ENCODE measurements at regions not wholly inside any gene's neighbourhood (a gene's known extent, or its start where the extent isn't known, plus 50 kb on each side); places are given as distances from the start of the nearest gene placed in this dataset.

DNA sequence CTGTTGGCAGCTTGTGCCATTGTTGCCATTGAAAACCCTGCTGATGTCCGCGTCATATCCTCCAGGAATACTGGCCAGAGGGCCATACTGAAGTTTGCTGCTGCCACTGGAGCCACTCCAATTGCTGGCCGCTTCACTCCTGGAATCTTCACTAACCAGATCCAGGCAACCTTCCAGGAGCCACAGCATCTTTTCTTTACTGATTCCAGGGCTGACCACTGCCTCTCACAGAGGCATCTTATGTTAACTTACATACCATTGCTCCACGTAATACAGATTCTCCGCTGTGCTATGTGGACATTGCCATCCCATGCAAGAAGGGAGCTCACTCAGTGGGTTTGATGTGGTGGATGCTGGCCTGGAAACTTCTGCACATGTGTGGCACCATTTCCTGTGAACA is 221.8 kb upstream of the FAM83B start:
- Histone ChIP-seq H3K4me1 (ENCODE audit: insufficient read depth) (no peaks in the 10 kb centered on the region), H3K4me3 (no peak overlapping the region), H3K27ac (ENCODE audit: low read depth) (no peak overlapping the region), H4K20me1 (replicated peaks; ENCODE audit: insufficient read depth) (no peaks in the 10 kb centered on the region), H2AFZ (no peak overlapping the region), H3F3A (replicated peaks; ENCODE audit: low read depth) (no peaks in the 10 kb centered on the region), H3K36me3 (ENCODE audit: insufficient read depth) (no peaks in the 10 kb centered on the region), H3K9me2 (ENCODE audit: insufficient read depth) (no peaks in the 10 kb centered on the region; the same call in 1 of the 2 replicates), H3K27me3 (ENCODE audit: insufficient read depth) (no peaks in the 10 kb centered on the region), H3K79me2 (replicated peaks; ENCODE audit: insufficient read depth) (no peaks in the 10 kb centered on the region), H3K4me2 (no peak overlapping the region)
- DNase-seq (ENCODE audit: low spot score) (no peak), ATAC-seq (no peak)
- Mint-ChIP-seq H3K4me3 (no peak overlapping the region), H3K36me3 (ENCODE audit: low read depth) (no peaks in the 10 kb centered on the region), H3K9me3 (no peaks in the 10 kb centered on the region), H3K27ac (no peak overlapping the region), H3K4me1 (no peaks in the 10 kb centered on the region), H3K27me3 (ENCODE audit: insufficient read depth, low read depth, poor library complexity) (peaks cover 3% of the 10 kb centered on the region)
- TF ChIP-seq STAT1 (IDR thresholded peaks at IDR 0.05; ENCODE audit: unreplicated experiment) (no peak), JUNB (IDR thresholded peaks at IDR 0.05; ENCODE audit: unreplicated experiment) (no peak), EZH2phosphoT487 (IDR thresholded peaks at IDR 0.05; ENCODE audit: unreplicated experiment) (no peak)
- TF ChIP-seq, protein P1, sequence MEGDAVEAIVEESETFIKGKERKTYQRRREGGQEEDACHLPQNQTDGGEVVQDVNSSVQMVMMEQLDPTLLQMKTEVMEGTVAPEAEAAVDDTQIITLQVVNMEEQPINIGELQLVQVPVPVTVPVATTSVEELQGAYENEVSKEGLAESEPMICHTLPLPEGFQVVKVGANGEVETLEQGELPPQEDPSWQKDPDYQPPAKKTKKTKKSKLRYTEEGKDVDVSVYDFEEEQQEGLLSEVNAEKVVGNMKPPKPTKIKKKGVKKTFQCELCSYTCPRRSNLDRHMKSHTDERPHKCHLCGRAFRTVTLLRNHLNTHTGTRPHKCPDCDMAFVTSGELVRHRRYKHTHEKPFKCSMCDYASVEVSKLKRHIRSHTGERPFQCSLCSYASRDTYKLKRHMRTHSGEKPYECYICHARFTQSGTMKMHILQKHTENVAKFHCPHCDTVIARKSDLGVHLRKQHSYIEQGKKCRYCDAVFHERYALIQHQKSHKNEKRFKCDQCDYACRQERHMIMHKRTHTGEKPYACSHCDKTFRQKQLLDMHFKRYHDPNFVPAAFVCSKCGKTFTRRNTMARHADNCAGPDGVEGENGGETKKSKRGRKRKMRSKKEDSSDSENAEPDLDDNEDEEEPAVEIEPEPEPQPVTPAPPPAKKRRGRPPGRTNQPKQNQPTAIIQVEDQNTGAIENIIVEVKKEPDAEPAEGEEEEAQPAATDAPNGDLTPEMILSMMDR (conservative IDR thresholded peaks at IDR 0.05; ENCODE audit: low read depth in 2 of 2): no peak
- TF ChIP-seq, protein P2, sequence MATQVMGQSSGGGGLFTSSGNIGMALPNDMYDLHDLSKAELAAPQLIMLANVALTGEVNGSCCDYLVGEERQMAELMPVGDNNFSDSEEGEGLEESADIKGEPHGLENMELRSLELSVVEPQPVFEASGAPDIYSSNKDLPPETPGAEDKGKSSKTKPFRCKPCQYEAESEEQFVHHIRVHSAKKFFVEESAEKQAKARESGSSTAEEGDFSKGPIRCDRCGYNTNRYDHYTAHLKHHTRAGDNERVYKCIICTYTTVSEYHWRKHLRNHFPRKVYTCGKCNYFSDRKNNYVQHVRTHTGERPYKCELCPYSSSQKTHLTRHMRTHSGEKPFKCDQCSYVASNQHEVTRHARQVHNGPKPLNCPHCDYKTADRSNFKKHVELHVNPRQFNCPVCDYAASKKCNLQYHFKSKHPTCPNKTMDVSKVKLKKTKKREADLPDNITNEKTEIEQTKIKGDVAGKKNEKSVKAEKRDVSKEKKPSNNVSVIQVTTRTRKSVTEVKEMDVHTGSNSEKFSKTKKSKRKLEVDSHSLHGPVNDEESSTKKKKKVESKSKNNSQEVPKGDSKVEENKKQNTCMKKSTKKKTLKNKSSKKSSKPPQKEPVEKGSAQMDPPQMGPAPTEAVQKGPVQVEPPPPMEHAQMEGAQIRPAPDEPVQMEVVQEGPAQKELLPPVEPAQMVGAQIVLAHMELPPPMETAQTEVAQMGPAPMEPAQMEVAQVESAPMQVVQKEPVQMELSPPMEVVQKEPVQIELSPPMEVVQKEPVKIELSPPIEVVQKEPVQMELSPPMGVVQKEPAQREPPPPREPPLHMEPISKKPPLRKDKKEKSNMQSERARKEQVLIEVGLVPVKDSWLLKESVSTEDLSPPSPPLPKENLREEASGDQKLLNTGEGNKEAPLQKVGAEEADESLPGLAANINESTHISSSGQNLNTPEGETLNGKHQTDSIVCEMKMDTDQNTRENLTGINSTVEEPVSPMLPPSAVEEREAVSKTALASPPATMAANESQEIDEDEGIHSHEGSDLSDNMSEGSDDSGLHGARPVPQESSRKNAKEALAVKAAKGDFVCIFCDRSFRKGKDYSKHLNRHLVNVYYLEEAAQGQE (IDR thresholded peaks at IDR 0.05; ENCODE audit: unreplicated experiment): no peak

DNA sequence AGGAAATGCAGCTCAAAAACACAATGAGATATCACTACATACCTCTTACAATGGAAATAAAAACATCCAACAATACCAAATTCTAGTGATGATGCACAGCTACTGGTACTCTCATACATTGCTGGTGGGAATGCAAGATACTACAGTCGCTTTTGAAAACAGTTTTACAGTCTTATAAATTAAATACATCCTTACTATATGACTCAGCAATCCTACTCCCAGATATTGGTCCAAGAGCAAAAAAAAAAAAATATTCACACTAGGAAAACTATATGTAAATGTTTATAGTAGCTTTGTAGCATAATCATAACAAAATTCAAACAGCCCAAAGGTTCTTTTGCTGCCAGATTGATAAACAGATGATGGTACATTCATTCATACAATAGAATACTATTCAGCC is 217.4 kb upstream of the FAM83B start:
- H3K36me3 Mint-ChIP-seq (ENCODE audit: low read depth): no peaks in the 10 kb centered on the region
- H3K4me1 Mint-ChIP-seq: no peaks in the 10 kb centered on the region
- no peak overlapping the region for H3K27ac ChIP-seq (ENCODE audit: low read depth)
- H3F3A ChIP-seq (replicated peaks; ENCODE audit: low read depth): no peaks in the 10 kb centered on the region
- ATAC-seq (no peak), DNase-seq (ENCODE audit: low spot score) (no peak)
- H2AFZ ChIP-seq: no peak overlapping the region
- H3K27me3 Mint-ChIP-seq (ENCODE audit: insufficient read depth, low read depth, poor library complexity): no peaks in the 10 kb centered on the region
- H4K20me1 ChIP-seq (replicated peaks; ENCODE audit: insufficient read depth): no peaks in the 10 kb centered on the region
- H3K36me3 ChIP-seq (ENCODE audit: insufficient read depth): no peaks in the 10 kb centered on the region
- H3K9me2 ChIP-seq (ENCODE audit: insufficient read depth): no peaks in the 10 kb centered on the region; the same call in 1 of the 2 replicates
- H3K4me3 ChIP-seq: no peak overlapping the region
- H3K4me2 ChIP-seq: no peak overlapping the region
- TF ChIP-seq, protein P2 (IDR thresholded peaks at IDR 0.05; ENCODE audit: unreplicated experiment): no peak
- no peak for TF ChIP-seq CREB1 (CRISPR knock-in tag; IDR thresholded peaks at IDR 0.05; ENCODE audit: low read depth)
- TF ChIP-seq, protein P1 (conservative IDR thresholded peaks at IDR 0.05; ENCODE audit: low read depth in 2 of 2): no peak
- no peaks in the 10 kb centered on the region for H3K79me2 ChIP-seq (replicated peaks; ENCODE audit: insufficient read depth)
- H3K9me3 Mint-ChIP-seq: no peaks in the 10 kb centered on the region
- no peaks in the 10 kb centered on the region for H3K27me3 ChIP-seq (ENCODE audit: insufficient read depth)
- no peak overlapping the region for H3K27ac Mint-ChIP-seq
- no peak overlapping the region for H3K4me3 Mint-ChIP-seq
- no peaks in the 10 kb centered on the region for H3K4me1 ChIP-seq (ENCODE audit: insufficient read depth)
